KMS-11 (cell line): ENCODE measurements at regions not wholly inside any gene's neighbourhood (a gene's known extent, or its start where the extent isn't known, plus 50 kb on each side); places are given as distances from the start of the nearest gene placed in this dataset.

ENCODE experiments used
- H2AFZ ChIP-seq: fragments of 200-600 bp; sonication (generic); 2 replicates; pipeline ENCODE4 v1.6.1; 2016; ENCODE audit warnings: antibody characterized with exemption, mixed run types, low read depth
- H3K27ac ChIP-seq: fragments of 200-600 bp; sonication (generic); 2 replicates; pipeline ENCODE4 v1.6.1; 2016; ENCODE audit warnings: mild to moderate bottlenecking, mixed run types
- H3K27me3 ChIP-seq: fragments of 200-600 bp; sonication (generic); 2 replicates; pipeline ENCODE4 v1.6.1; 2017; ENCODE audit warnings: mild to moderate bottlenecking, low read depth, mixed run types, moderate library complexity; ENCODE audit not compliant: insufficient read depth
- H3K36me3 ChIP-seq: fragments of 200-600 bp; sonication (generic); 2 replicates; pipeline ENCODE4 v1.6.1; 2017; ENCODE audit warnings: mild to moderate bottlenecking, mixed run types; ENCODE audit not compliant: insufficient read depth
- H3K4me1 ChIP-seq: fragments of 200-600 bp; sonication (generic); 2 replicates; pipeline ENCODE4 v1.6.1; 2016; ENCODE audit warnings: mild to moderate bottlenecking, low read depth, mixed run types; ENCODE audit not compliant: poor library complexity, severe bottlenecking
- H3K4me2 ChIP-seq: fragments of 200-600 bp; sonication (generic); 2 replicates; pipeline ENCODE4 v1.7.0; 2016; ENCODE audit warnings: mild to moderate bottlenecking, mixed run types
- H3K4me3 ChIP-seq: fragments of 200-600 bp; sonication (generic); IDR thresholded peaks from 2 replicates; pipeline ENCODE4 v1.6.1; 2017; ENCODE audit warnings: low read depth, low read length, mixed read lengths; ENCODE audit not compliant: insufficient read depth
- H3K79me2 ChIP-seq: fragments of 200-600 bp; sonication (generic); 2 replicates; pipeline ENCODE4 v1.6.1; 2016; ENCODE audit warnings: low read depth, mixed run types; ENCODE audit not compliant: insufficient read depth
- H3K9ac ChIP-seq: fragments of 200-600 bp; sonication (generic); 2 replicates; pipeline ENCODE4 v1.6.1; 2016; ENCODE audit warnings: mild to moderate bottlenecking, mixed run types
- H4K20me1 ChIP-seq: fragments of 200-600 bp; sonication (generic); 2 replicates; pipeline ENCODE4 v1.6.1; 2016; ENCODE audit warnings: mild to moderate bottlenecking, mixed run types; ENCODE audit not compliant: insufficient read depth
- CTCF ChIP-seq: fragments of 200-600 bp; sonication (generic); conservative IDR thresholded peaks from 2 replicates; pipeline ENCODE4 v1.6.1; 2017; ENCODE audit warnings: low read depth, mild to moderate bottlenecking, antibody characterized with exemption, low read length, moderate library complexity, mixed read lengths

GRCh38 chr4:24145591-24145990 is 255.7 kb upstream of the PPARGC1A start:
- Histone ChIP-seq H4K20me1 (no peaks in the 10 kb centered on the region), H3K4me3 (no peak overlapping the region), H3K9ac (no peak overlapping the region), H3K4me2 (no peak overlapping the region), H3K27me3 (no peaks in the 10 kb centered on the region), H2AFZ (no peak overlapping the region), H3K27ac (no peak overlapping the region), H3K79me2 (no peaks in the 10 kb centered on the region), H3K4me1 (no peaks in the 10 kb centered on the region), H3K36me3 (no peaks in the 10 kb centered on the region)
- TF ChIP-seq CTCF: no peak

- Histone ChIP-seq H3K4me2 (no peak overlapping the region), H3K36me3 (no peaks in the 10 kb centered on the region)
- no peak for TF ChIP-seq CTCF
These were observed 254.5 kb upstream of the PPARGC1A start for GRCh38 chr4:24144381-24144780.

GRCh38 chr4:24143741-24144140 is 253.9 kb upstream of the PPARGC1A start:
- Histone ChIP-seq H3K79me2 (no peaks in the 10 kb centered on the region), H3K4me2 (no peak overlapping the region), H3K27ac (no peak overlapping the region), H3K9ac (no peak overlapping the region), H3K4me1 (no peaks in the 10 kb centered on the region), H3K4me3 (no peak overlapping the region), H3K36me3 (no peaks in the 10 kb centered on the region), H2AFZ (no peak overlapping the region), H4K20me1 (no peaks in the 10 kb centered on the region), H3K27me3 (no peaks in the 10 kb centered on the region)
- TF ChIP-seq CTCF: no peak

More at GRCh38 chr4:24144381-24144780, 254.5 kb upstream of the PPARGC1A start:
- Histone ChIP-seq H3K4me1 (no peaks in the 10 kb centered on the region), H3K27me3 (no peaks in the 10 kb centered on the region), H3K79me2 (no peaks in the 10 kb centered on the region), H3K9ac (no peak overlapping the region), H3K27ac (no peak overlapping the region), H3K4me3 (no peak overlapping the region), H2AFZ (no peak overlapping the region), H4K20me1 (no peaks in the 10 kb centered on the region)

GRCh38 chr4:24141836-24142235 is 252.0 kb upstream of the PPARGC1A start:
- no peak overlapping the region for H3K4me2 ChIP-seq
- no peak overlapping the region for H2AFZ ChIP-seq
- no peaks in the 10 kb centered on the region for H3K36me3 ChIP-seq
- no peak for TF ChIP-seq CTCF
- no peaks in the 10 kb centered on the region for H3K27me3 ChIP-seq
- no peak overlapping the region for H3K4me3 ChIP-seq
- no peaks in the 10 kb centered on the region for H3K4me1 ChIP-seq
- no peak overlapping the region for H3K27ac ChIP-seq
- H4K20me1 ChIP-seq: no peaks in the 10 kb centered on the region
- no peaks in the 10 kb centered on the region for H3K79me2 ChIP-seq
- no peak overlapping the region for H3K9ac ChIP-seq
